BLaER1 treated with 17β-estradiol and CSF1 and Interleukin-3, amounts not matched to agents 10 nM and 100 nM (cell line): ENCODE measurements at regions not wholly inside any gene's neighbourhood (a gene's known extent, or its start where the extent isn't known, plus 50 kb on each side); places are given as distances from the start of the nearest gene placed in this dataset.
A peak's percentile ranks its signal among the peaks of the same experiment; 100 is the strongest.
"Not testable (repeated sequence)": the region's sequence is repeated elsewhere in the genome, so short reads cannot be mapped to it uniquely, and the experiment has no call there.

Experiments
- H3K27ac ChIP-seq, 11 experiments: shearing (Covaris generic); formaldehyde crosslinking; 2 replicates each; pipeline ENCODE4 v1.8.1; 2022
- H3K27me3 ChIP-seq, 11 experiments: shearing (Covaris generic); formaldehyde crosslinking; 2 replicates each; pipeline ENCODE4 v1.8.1; 2022
- H3K36me3 ChIP-seq, 11 experiments: shearing (Covaris generic); formaldehyde crosslinking; 2 replicates each; pipeline ENCODE4 v1.8.1; 2022
- H3K4me1 ChIP-seq, 10 experiments: shearing (Covaris generic); formaldehyde crosslinking; 2 replicates each; pipeline ENCODE4 v1.8.1; 2022
- H3K4me2 ChIP-seq, 11 experiments: shearing (Covaris generic); formaldehyde crosslinking; 2 replicates each; pipeline ENCODE4 v1.8.1; 2022
- H3K4me3 ChIP-seq, 10 experiments: shearing (Covaris generic); formaldehyde crosslinking; 2 replicates each; pipeline ENCODE4 v1.8.1; 2022
- H3K9ac ChIP-seq, 11 experiments: shearing (Covaris generic); formaldehyde crosslinking; 2 replicates each; pipeline ENCODE4 v1.8.1; 2022
- H3K9me3 ChIP-seq, 11 experiments: shearing (Covaris generic); formaldehyde crosslinking; replicated peaks in 1 of 11; 2 replicates each; pipeline ENCODE4 v1.8.1; 2022
- H4K20me1 ChIP-seq, 11 experiments: shearing (Covaris generic); formaldehyde crosslinking; 2 replicates each; pipeline ENCODE4 v1.8.1; 2022
- Cebpa-rat ChIP-seq, 11 experiments: shearing (Covaris generic); IDR thresholded peaks; 2 replicates each; pipeline ENCODE4 v1.8.1; 2022

- H3K27me3 ChIP-seq, H3K4me3 ChIP-seq, H3K4me2 ChIP-seq, H3K36me3 ChIP-seq, H3K4me1 ChIP-seq, H3K9ac ChIP-seq, H3K9me3 ChIP-seq, H3K27ac ChIP-seq, H4K20me1 ChIP-seq: not testable (repeated sequence)
Observed at GRCh38 chr20:25965203-25965602, 268.6 kb upstream of the ZNF337 start.

GRCh38 chr20:25953876-25954275, 257.2 kb upstream of the ZNF337 start:
- H3K27ac ChIP-seq, H4K20me1 ChIP-seq, H3K4me3 ChIP-seq, H3K27me3 ChIP-seq, H3K4me1 ChIP-seq, H3K9me3 ChIP-seq, H3K9ac ChIP-seq, H3K4me2 ChIP-seq, H3K36me3 ChIP-seq: not testable (repeated sequence)

GRCh38 chr20:25935230-25935629, 238.6 kb upstream of the ZNF337 start:
- not testable (repeated sequence) for H3K27me3 ChIP-seq, H3K9ac ChIP-seq, H4K20me1 ChIP-seq, H3K9me3 ChIP-seq, H3K36me3 ChIP-seq, H3K4me3 ChIP-seq, H3K4me2 ChIP-seq, H3K4me1 ChIP-seq, H3K27ac ChIP-seq

- not testable (repeated sequence) for H3K9me3 ChIP-seq, H3K27ac ChIP-seq, H3K36me3 ChIP-seq, H3K4me3 ChIP-seq, H3K9ac ChIP-seq, H3K4me2 ChIP-seq, H4K20me1 ChIP-seq, H3K4me1 ChIP-seq, H3K27me3 ChIP-seq
Observed at GRCh38 chr20:25932806-25933205, 236.2 kb upstream of the ZNF337 start.

GRCh38 chr20:25932170-25932569, 235.5 kb upstream of the ZNF337 start:
- H3K4me3 ChIP-seq, H3K9ac ChIP-seq, H3K4me2 ChIP-seq, H3K27ac ChIP-seq, H3K9me3 ChIP-seq, H4K20me1 ChIP-seq, H3K4me1 ChIP-seq, H3K27me3 ChIP-seq, H3K36me3 ChIP-seq: not testable (repeated sequence)

GRCh38 chr20:25902321-25902720, 205.7 kb upstream of the ZNF337 start:
- not testable (repeated sequence) for H3K27me3 ChIP-seq, H3K27ac ChIP-seq, H4K20me1 ChIP-seq, H3K4me2 ChIP-seq, H3K9me3 ChIP-seq, H3K36me3 ChIP-seq, H3K4me1 ChIP-seq, H3K9ac ChIP-seq, H3K4me3 ChIP-seq

- not testable (repeated sequence) for H3K4me3 ChIP-seq, H4K20me1 ChIP-seq, H3K9me3 ChIP-seq, H3K4me1 ChIP-seq, H3K27me3 ChIP-seq, H3K27ac ChIP-seq, H3K36me3 ChIP-seq, H3K4me2 ChIP-seq, H3K9ac ChIP-seq
Observed at GRCh38 chr20:25898663-25899062, 202.0 kb upstream of the ZNF337 start.

- not testable (repeated sequence) for H3K27ac ChIP-seq, H3K4me1 ChIP-seq, H3K36me3 ChIP-seq, H3K9ac ChIP-seq, H3K27me3 ChIP-seq, H3K9me3 ChIP-seq, H4K20me1 ChIP-seq, H3K4me2 ChIP-seq, H3K4me3 ChIP-seq
Observed at GRCh38 chr20:25879096-25879495, 182.4 kb upstream of the ZNF337 start.

GRCh38 chr20:25868650-25868979, 172.0 kb upstream of the ZNF337 start:
- H3K9me3 ChIP-seq, H3K4me3 ChIP-seq, H3K36me3 ChIP-seq, H3K27ac ChIP-seq, H3K9ac ChIP-seq: not testable (repeated sequence)
- H3K4me2 ChIP-seq, result peak overlapping the region in 4 of 11 experiments; percentile 11 to 46 (median 17); a peak in 3 of 22 replicates
- H3K4me1 ChIP-seq, result peaks cover 0 to 24% (median 16%) of the 10 kb centered on the region in 10 experiments; a peak in 13 of 20 replicates
- H3K27me3 ChIP-seq, result peaks cover 33 to 56% (median 47%) of the 10 kb centered on the region in 11 experiments
- peaks cover 0 to 17% (median 10%) of the 10 kb centered on the region in 11 experiments; a peak in 8 of 22 replicates for H4K20me1 ChIP-seq

GRCh38 chr20:25867776-25868649, 171.4 kb upstream of the ZNF337 start:
- no peaks in the 10 kb centered on the region for H3K9me3 ChIP-seq

GRCh38 chr20:25867015-25867775, 170.5 kb upstream of the ZNF337 start:
- not testable (repeated sequence) for H3K27ac ChIP-seq, H3K36me3 ChIP-seq, H3K9me3 ChIP-seq, H3K4me2 ChIP-seq, H3K9ac ChIP-seq, H3K4me3 ChIP-seq
- H4K20me1 ChIP-seq, result peaks cover 0 to 28% (median 16%) of the 10 kb centered on the region in 11 experiments; a peak in 14 of 22 replicates
- H3K27me3 ChIP-seq, result peaks cover 46 to 70% (median 61%) of the 10 kb centered on the region in 11 experiments
- H3K4me1 ChIP-seq, result peaks cover 8 to 35% (median 26%) of the 10 kb centered on the region in 10 experiments

More at GRCh38 chr20:25867776-25868649, 171.4 kb upstream of the ZNF337 start:
- H3K4me3 ChIP-seq, result no peak overlapping the region
- no peak for TF ChIP-seq Cebpa-rat (IDR thresholded peaks at IDR 0.05)
- peaks cover 0 to 27% (median 18%) of the 10 kb centered on the region in 10 experiments; a peak in 13 of 20 replicates for H3K4me1 ChIP-seq
- peaks cover 38 to 62% (median 53%) of the 10 kb centered on the region in 11 experiments for H3K27me3 ChIP-seq
- peak overlapping the region in 10 of 11 experiments; percentile 11 to 48 (median 24); a peak in 8 of 22 replicates for H3K4me2 ChIP-seq
- no peak overlapping the region for H3K9ac ChIP-seq
- no peak overlapping the region for H3K27ac ChIP-seq
- H3K36me3 ChIP-seq, result no peaks in the 10 kb centered on the region
- H4K20me1 ChIP-seq, result peaks cover 0 to 19% (median 10%) of the 10 kb centered on the region in 11 experiments; a peak in 9 of 22 replicates
